ENCODE measurements at regions not wholly inside any gene's neighbourhood (a gene's known extent, or its start where the extent isn't known, plus 50 kb on each side); places are given as distances from the start of the nearest gene placed in this dataset.

GRCh38 chr5:15290953-15291352 lies 209.0 kb upstream of the FBXL7 start:
- TF ChIP-seq POLR2A (IDR thresholded peaks at IDR 0.05) (no peak), CTCF (IDR thresholded peaks at IDR 0.05) (no peak)
